ENCODE measurements at regions not wholly inside any gene's neighbourhood (a gene's known extent, or its start where the extent isn't known, plus 50 kb on each side); places are given as distances from the start of the nearest gene placed in this dataset.
A peak's percentile ranks its signal among the peaks of the same experiment; 100 is the strongest.

DNA sequence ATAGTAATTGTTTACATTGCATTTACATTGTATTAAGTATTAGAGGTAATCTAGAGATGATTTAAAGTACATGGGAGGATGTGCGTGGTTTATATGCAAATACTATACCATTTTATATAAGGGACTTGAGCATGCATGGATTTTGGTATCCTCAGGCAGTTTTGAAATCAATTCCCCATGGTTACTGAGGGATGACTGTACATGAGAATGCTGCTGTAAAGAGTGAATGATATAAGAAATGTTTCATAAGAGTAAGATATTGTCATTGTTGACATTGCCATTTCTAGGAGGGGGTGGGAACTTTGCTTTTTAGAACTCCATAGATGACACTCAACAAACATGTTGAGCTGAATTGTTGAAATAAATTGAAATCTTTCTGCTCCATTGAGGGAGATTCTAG lies 185.0 kb downstream of the SEMA6A start:
- peak overlapping the region; percentile 6 for H3K27ac Mint-ChIP-seq (ENCODE audit: unreplicated experiment)
- no peak overlapping the region for H3K4me3 Mint-ChIP-seq (ENCODE audit: unreplicated experiment)
- no peak for TF ChIP-seq CTCF (IDR thresholded peaks at IDR 0.05; ENCODE audit: unreplicated experiment)
- H3K4me1 Mint-ChIP-seq (ENCODE audit: unreplicated experiment) = peaks cover 53% of the 10 kb centered on the region
- no peak for DNase-seq (ENCODE audit: low spot score)
- no peaks in the 10 kb centered on the region for H3K36me3 Mint-ChIP-seq (ENCODE audit: low read depth, unreplicated experiment)
- no peaks in the 10 kb centered on the region for H3K9me3 Mint-ChIP-seq (ENCODE audit: unreplicated experiment)
- H3K27me3 Mint-ChIP-seq (ENCODE audit: unreplicated experiment) = peaks cover 5% of the 10 kb centered on the region

- no peaks in the 10 kb centered on the region for H3K9me3 Mint-ChIP-seq (ENCODE audit: unreplicated experiment)
- TF ChIP-seq CTCF (IDR thresholded peaks at IDR 0.05; ENCODE audit: unreplicated experiment) = no peak
- H3K4me1 Mint-ChIP-seq (ENCODE audit: unreplicated experiment) = peaks cover 46% of the 10 kb centered on the region
- DNase-seq (ENCODE audit: low spot score) = peak; percentile 62
- peak overlapping the region; percentile 77 for H3K27ac Mint-ChIP-seq (ENCODE audit: unreplicated experiment)
- H3K27me3 Mint-ChIP-seq (ENCODE audit: unreplicated experiment) = peaks cover 5% of the 10 kb centered on the region
- H3K4me3 Mint-ChIP-seq (ENCODE audit: unreplicated experiment) = no peak overlapping the region
- H3K36me3 Mint-ChIP-seq (ENCODE audit: low read depth, unreplicated experiment) = no peaks in the 10 kb centered on the region
Observed at GRCh38 chr5:116388564-116389258, 185.9 kb downstream of the SEMA6A start.

GRCh38 chr5:116387738-116388137 lies 186.9 kb downstream of the SEMA6A start:
- Mint-ChIP-seq H3K4me1 (ENCODE audit: unreplicated experiment) (peaks cover 52% of the 10 kb centered on the region), H3K4me3 (ENCODE audit: unreplicated experiment) (no peak overlapping the region), H3K27me3 (ENCODE audit: unreplicated experiment) (peaks cover 4% of the 10 kb centered on the region), H3K9me3 (ENCODE audit: unreplicated experiment) (no peaks in the 10 kb centered on the region), H3K36me3 (ENCODE audit: low read depth, unreplicated experiment) (no peaks in the 10 kb centered on the region), H3K27ac (ENCODE audit: unreplicated experiment) (peak overlapping the region; percentile 36)
- DNase-seq (ENCODE audit: low spot score) = no peak
- TF ChIP-seq CTCF (IDR thresholded peaks at IDR 0.05; ENCODE audit: unreplicated experiment) = no peak

DNA sequence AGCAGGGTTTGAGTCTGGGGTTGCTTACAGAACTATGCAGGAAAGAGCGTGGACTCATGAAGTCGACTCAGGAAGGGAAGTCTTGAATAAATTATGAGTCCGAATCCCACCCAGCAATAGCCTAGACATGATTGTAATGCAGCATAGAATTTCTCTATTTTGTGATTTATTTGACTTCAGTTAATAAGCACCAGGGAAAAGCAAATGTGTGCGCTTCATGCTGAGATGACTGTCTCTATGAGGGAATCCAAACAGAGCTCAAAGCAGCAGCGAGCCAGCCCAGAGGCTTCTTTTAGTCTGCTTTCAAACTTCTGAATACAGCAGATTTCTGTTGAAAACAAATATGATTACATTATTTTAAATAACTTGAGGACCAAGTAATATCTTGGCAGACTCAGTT lies 188.0 kb downstream of the SEMA6A start:
- H3K4me3 Mint-ChIP-seq (ENCODE audit: unreplicated experiment) = no peak overlapping the region
- no peaks in the 10 kb centered on the region for H3K36me3 Mint-ChIP-seq (ENCODE audit: low read depth, unreplicated experiment)
- peaks cover 8% of the 10 kb centered on the region for H3K27me3 Mint-ChIP-seq (ENCODE audit: unreplicated experiment)
- no peak for TF ChIP-seq CTCF (IDR thresholded peaks at IDR 0.05; ENCODE audit: unreplicated experiment)
- peaks cover 63% of the 10 kb centered on the region for H3K4me1 Mint-ChIP-seq (ENCODE audit: unreplicated experiment)
- no peak overlapping the region for H3K27ac Mint-ChIP-seq (ENCODE audit: unreplicated experiment)
- no peaks in the 10 kb centered on the region for H3K9me3 Mint-ChIP-seq (ENCODE audit: unreplicated experiment)
- no peak for DNase-seq (ENCODE audit: low spot score)

DNA sequence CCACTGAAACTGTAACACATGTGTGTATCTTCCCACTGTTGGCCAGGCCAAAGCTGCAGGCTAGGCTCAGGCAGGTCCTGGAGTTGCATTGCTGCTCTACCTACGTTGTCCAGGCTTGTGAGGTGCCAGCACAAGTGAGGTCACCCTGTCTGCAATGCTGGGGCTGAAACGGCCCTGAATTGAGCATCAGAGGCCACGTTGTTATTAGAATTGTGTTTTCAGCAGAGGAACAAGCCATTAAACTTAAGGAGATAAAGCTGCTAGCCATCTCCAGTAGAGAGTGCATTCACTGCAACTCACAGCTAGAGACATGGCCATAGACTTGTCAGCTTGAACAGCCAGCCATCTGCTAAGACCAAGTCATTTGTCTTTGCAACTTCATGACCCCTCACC lies 191.8 kb downstream of the SEMA6A start:
- no peaks in the 10 kb centered on the region for H3K36me3 Mint-ChIP-seq (ENCODE audit: low read depth, unreplicated experiment)
- peak overlapping the region; percentile 64 for H3K27ac Mint-ChIP-seq (ENCODE audit: unreplicated experiment)
- peaks cover 14% of the 10 kb centered on the region for H3K27me3 Mint-ChIP-seq (ENCODE audit: unreplicated experiment)
- peaks cover 64% of the 10 kb centered on the region for H3K4me1 Mint-ChIP-seq (ENCODE audit: unreplicated experiment)
- no peak for DNase-seq (ENCODE audit: low spot score)
- peak overlapping the region; percentile 22 for H3K4me3 Mint-ChIP-seq (ENCODE audit: unreplicated experiment)
- no peaks in the 10 kb centered on the region for H3K9me3 Mint-ChIP-seq (ENCODE audit: unreplicated experiment)
- TF ChIP-seq CTCF (IDR thresholded peaks at IDR 0.05; ENCODE audit: unreplicated experiment) = no peak
